HepG2 (cell line): ENCODE measurements at regions not wholly inside any gene's neighbourhood (a gene's known extent, or its start where the extent isn't known, plus 50 kb on each side); places are given as distances from the start of the nearest gene placed in this dataset.

Source experiments
- ATAC-seq: fragments of 200-7000 bp; cut with Tn5 transposase; 3 replicates; pipeline ENCODE4 v1.9.1; 2020; ENCODE audit warnings: mild to moderate bottlenecking, moderate library complexity
- BruUV-seq: library from RNA; stranded (reverse); fragments of 400-500 nt; replicated peaks from 2 replicates; lab custom pipeline; 2021; lab: Mats Ljungman, UMichigan
- CTCF ChIA-PET: fragments of 300-600 bp; formaldehyde crosslinking; extraction: SDS; loops from one replicate; lab custom pipeline; 2021; ENCODE audit warnings: low total read pairs, inconsistent platforms, low intra/inter-chr PET ratio; lab: Yijun Ruan, JAX
- POLR2A ChIA-PET: fragments of 350-600 bp; sonication (Branson Sonifier 250); formaldehyde crosslinking; loops from one replicate; lab custom pipeline; 2020; ENCODE audit warnings: antibody characterized with exemption, inconsistent platforms; lab: Yijun Ruan, JAX
- DNase-seq: peaks from one replicate; pipeline ENCODE4 v3.0.0-alpha.2; 2015; ENCODE audit warnings: low spot score
- FAIRE-seq: peaks from 3 replicates; lab custom pipeline; 2011; peaks lifted over from hg19 to GRCh38; lab: Jason Lieb, UNC
- H2AFZ ChIP-seq: one replicate; pipeline ENCODE4 v1.6.1; 2011; ENCODE audit warnings: low read length, inconsistent platforms
- H3K27ac ChIP-seq: fragments of 300-600 bp; 3 replicates; pipeline ENCODE4 v1.8.0; 2011; ENCODE audit warnings: mixed run types, mild to moderate bottlenecking, mixed read lengths, low read length, inconsistent platforms; ENCODE audit not compliant: insufficient read depth; ENCODE audit errors: extremely low read length
- H3K27me3 ChIP-seq, 2 experiments: fragments of 200-600 bp in 1 of 2; 2 replicates in 1 of 2; 3 replicates in 1 of 2; pipeline versions ENCODE4 v1.6.0 to v1.8.0; 2011; ENCODE audit warnings: low read length in 2 of 2, mild to moderate bottlenecking in 2 of 2, moderate library complexity in 2 of 2, inconsistent platforms in 1 of 2; ENCODE audit not compliant: insufficient read depth in 2 of 2, control insufficient read depth in 1 of 2
- H3K36me3 ChIP-seq, 2 experiments: fragments of 200-600 bp in 1 of 2; replicated peaks in 1 of 2; 2 replicates in 1 of 2; 3 replicates in 1 of 2; pipeline versions ENCODE4 v1.5.1 to v1.8.0; 2011; ENCODE audit warnings: low read length in 2 of 2, inconsistent platforms in 1 of 2; ENCODE audit not compliant: insufficient read depth in 2 of 2, control insufficient read depth in 1 of 2
- H3K4me1 ChIP-seq: 2 replicates; pipeline ENCODE4 v1.5.1; 2012; ENCODE audit warnings: low read length, inconsistent platforms; ENCODE audit not compliant: insufficient read depth
- H3K4me2 ChIP-seq: 2 replicates; pipeline ENCODE4 v1.6.0; 2011; ENCODE audit warnings: low read depth, low read length, inconsistent platforms
- H3K4me3 ChIP-seq, 3 experiments: fragments of 200-600 bp in 1 of 3; sonication (generic), shearing (Covaris generic) in 1 of 3; replicated peaks in 1 of 3; 2 replicates each; pipeline ENCODE4 v1.5.1; 2011 to 2016; ENCODE audit warnings: low read length in 3 of 3, inconsistent platforms in 2 of 3, low read depth in 2 of 3, mild to moderate bottlenecking in 2 of 3, control low read depth in 1 of 3, mixed read lengths in 1 of 3; ENCODE audit not compliant: insufficient read depth in 1 of 3
- H3K79me2 ChIP-seq: one replicate; pipeline ENCODE4 v1.6.1; 2011; ENCODE audit warnings: low read length, inconsistent platforms; ENCODE audit not compliant: insufficient read depth
- H3K9ac ChIP-seq: 2 replicates; pipeline ENCODE4 v1.6.0; 2011; ENCODE audit warnings: mild to moderate bottlenecking, low read depth, low read length, inconsistent platforms; ENCODE audit not compliant: insufficient read depth
- H3K9me3 ChIP-seq: 2 replicates; pipeline ENCODE4 v1.5.1; 2012; ENCODE audit warnings: mild to moderate bottlenecking, low read length
- H4K20me1 ChIP-seq: 2 replicates; pipeline ENCODE4 v1.6.0; 2011; ENCODE audit warnings: inconsistent platforms, mild to moderate bottlenecking, low read length, moderate library complexity; ENCODE audit not compliant: insufficient read depth
- ESRRA ChIP-seq: sonication (generic); formaldehyde crosslinking; IDR thresholded peaks from 2 replicates; pipeline ENCODE4 v1.5.1; 2020; ENCODE audit warnings: mild to moderate bottlenecking, low read depth, missing genetic modification reagents
- HBP1 ChIP-seq: IDR thresholded peaks from 2 replicates; pipeline ENCODE4 v1.6.1; 2016; ENCODE audit warnings: low read depth, control low read depth
- JUN ChIP-seq: sonication (generic); formaldehyde crosslinking; IDR thresholded peaks from 2 replicates; pipeline ENCODE4 v1.4.0; 2020; ENCODE audit warnings: mild to moderate bottlenecking, missing genetic modification reagents
- KDM5B ChIP-seq: sonication (generic); formaldehyde crosslinking; IDR thresholded peaks from 2 replicates; pipeline ENCODE4 v1.4.0; 2020; ENCODE audit warnings: missing genetic modification reagents, mild to moderate bottlenecking, borderline replicate concordance
- RXRA ChIP-seq: sonication (generic); formaldehyde crosslinking; IDR thresholded peaks from 2 replicates; pipeline ENCODE4 v1.5.1; 2020; ENCODE audit warnings: missing genetic modification reagents
- ZMYM3 ChIP-seq: sonication (generic); formaldehyde crosslinking; IDR thresholded peaks from 2 replicates; pipeline ENCODE4 v1.5.1; 2020; ENCODE audit warnings: mild to moderate bottlenecking, missing genetic modification reagents
- ZNF331 ChIP-seq: sonication (generic); formaldehyde crosslinking; IDR thresholded peaks from 2 replicates; pipeline ENCODE4 v1.4.0; 2020; ENCODE audit warnings: missing genetic modification reagents
- ZNF773 ChIP-seq: sonication (generic); formaldehyde crosslinking; IDR thresholded peaks from 2 replicates; pipeline ENCODE4 v1.4.0; 2020; ENCODE audit warnings: missing genetic modification reagents, borderline replicate concordance
- WGBS: methylation state at CpG from one replicate; pipeline ENCODE4 v1.1.6; 2017; ENCODE audit warnings: low lambda C conversion rate; 5-methylcytosine and 5-hydroxymethylcytosine counted together
- in situ Hi-C: cut with HindIII; loops from 2 replicates; pipeline ENCODE4 v1.10.0; 2017; ENCODE audit warnings: low pct_unique_long_range_greater_than_20kb; ENCODE audit not compliant: extremely low pct_ligation_motif_present
- intact Hi-C: fragments of 100-400 bp; cut with micrococcal nuclease; formaldehyde crosslinking; loops from one replicate; pipeline ENCODE4 v1.10.0; 2022; ENCODE audit not compliant: unreplicated experiment
- TF ChIP-seq, protein P1 (sequence below): sonication (generic); formaldehyde crosslinking; IDR thresholded peaks from 2 replicates; pipeline ENCODE4 v1.9.0; 2021; ENCODE audit warnings: missing genetic modification reagents, borderline replicate concordance

- Histone ChIP-seq H3K27ac (no peak overlapping the region), H3K4me2 (no peak overlapping the region), H3K4me3 (no peak overlapping the region), H3K9me3 (no peaks in the 10 kb centered on the region), H3K9ac (no peak overlapping the region), H2AFZ (no peak overlapping the region), H3K27me3 (no peaks in the 10 kb centered on the region), H4K20me1 (no peaks in the 10 kb centered on the region), H3K4me1 (no peaks in the 10 kb centered on the region), H3K36me3 (no peaks in the 10 kb centered on the region), H3K79me2 (no peaks in the 10 kb centered on the region)
- in situ Hi-C loops (no loop called here), intact Hi-C loops (no loop called here)
- FAIRE-seq (no peak), DNase-seq (no peak), ATAC-seq (no peak)
- CTCF ChIA-PET = no interaction called here
- WGBS = 16% methylated on average over 8 of the region's 8 CpGs
- no peak for TF ChIP-seq ZMYM3 (CRISPR knock-in tag)
- TF ChIP-seq KDM5B (CRISPR knock-in tag) = no peak
- TF ChIP-seq, protein P1, sequence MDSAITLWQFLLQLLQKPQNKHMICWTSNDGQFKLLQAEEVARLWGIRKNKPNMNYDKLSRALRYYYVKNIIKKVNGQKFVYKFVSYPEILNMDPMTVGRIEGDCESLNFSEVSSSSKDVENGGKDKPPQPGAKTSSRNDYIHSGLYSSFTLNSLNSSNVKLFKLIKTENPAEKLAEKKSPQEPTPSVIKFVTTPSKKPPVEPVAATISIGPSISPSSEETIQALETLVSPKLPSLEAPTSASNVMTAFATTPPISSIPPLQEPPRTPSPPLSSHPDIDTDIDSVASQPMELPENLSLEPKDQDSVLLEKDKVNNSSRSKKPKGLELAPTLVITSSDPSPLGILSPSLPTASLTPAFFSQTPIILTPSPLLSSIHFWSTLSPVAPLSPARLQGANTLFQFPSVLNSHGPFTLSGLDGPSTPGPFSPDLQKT (CRISPR knock-in tag) = no peak
- TF ChIP-seq HBP1 (CRISPR knock-in tag) = no peak
- TF ChIP-seq JUN = no peak
- TF ChIP-seq ESRRA (CRISPR knock-in tag) = no peak
- no peak for TF ChIP-seq ZNF331 (CRISPR knock-in tag)
- no peak for TF ChIP-seq RXRA (CRISPR knock-in tag)
- TF ChIP-seq ZNF773 (CRISPR knock-in tag) = no peak
- POLR2A ChIA-PET = no interaction called here
- no TSS peak for BruUV-seq
Measured at GRCh38 chr4:173930329-173930967, 353.0 kb downstream of the FBXO8 start.
